Neural progenitor cell (in vitro differentiated cells): ENCODE measurements at regions not wholly inside any gene's neighbourhood (a gene's known extent, or its start where the extent isn't known, plus 50 kb on each side); places are given as distances from the start of the nearest gene placed in this dataset.

ENCODE experiments used
- CTCF ChIP-seq: fragments of 200-600 bp; sonication (generic); IDR thresholded peaks from 2 replicates; pipeline ENCODE4 v1.5.1; 2017; ENCODE audit warnings: antibody characterized with exemption, mild to moderate bottlenecking
- EZH2 ChIP-seq: fragments of 200-600 bp; sonication (generic); IDR thresholded peaks from 2 replicates; pipeline ENCODE4 v1.6.1; 2017; ENCODE audit warnings: antibody characterized with exemption, mild to moderate bottlenecking, moderate library complexity

- no peak for TF ChIP-seq CTCF
- no peak for TF ChIP-seq EZH2
Observed at GRCh38 chr1:60716472-60716871, 365.9 kb upstream of the NFIA start.
